Hepatocyte (in vitro differentiated cells): ENCODE measurements at regions not wholly inside any gene's neighbourhood (a gene's known extent, or its start where the extent isn't known, plus 50 kb on each side); places are given as distances from the start of the nearest gene placed in this dataset.

Source experiments
- EZH2phosphoT487 ChIP-seq: fragments of 200-600 bp; sonication (generic); IDR thresholded peaks from one replicate; pipeline ENCODE4 v1.6.1; 2018; ENCODE audit warnings: antibody characterized with exemption, mild to moderate bottlenecking, low read depth, moderate library complexity; ENCODE audit not compliant: unreplicated experiment, severe bottlenecking
- TF ChIP-seq, protein P1 (sequence below): fragments of 200-600 bp; sonication (generic); IDR thresholded peaks from 2 replicates; pipeline ENCODE4 v1.5.1; 2016; ENCODE audit warnings: antibody characterized with exemption, mild to moderate bottlenecking; ENCODE audit not compliant: poor library complexity

DNA sequence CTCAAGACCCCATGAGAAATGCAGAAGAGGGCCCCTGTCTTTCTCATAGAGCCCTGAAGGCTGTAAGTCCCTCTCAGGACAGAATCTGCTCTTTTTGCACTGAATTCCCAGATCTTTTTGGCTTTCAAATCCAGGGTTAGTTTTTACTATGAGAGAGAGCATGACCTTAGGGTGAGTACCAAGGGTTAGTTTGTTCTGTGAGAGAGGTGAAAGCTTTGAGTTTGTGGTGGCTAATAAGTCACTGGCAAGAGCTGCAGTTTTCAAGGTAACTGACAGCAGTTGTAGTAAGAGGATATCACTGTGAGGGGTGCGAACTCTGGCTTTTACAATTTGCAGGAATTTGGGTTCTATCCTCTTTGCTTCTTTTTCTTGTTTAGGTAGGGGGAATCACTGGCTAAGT is 248.4 kb upstream of the KCNH7 start:
- TF ChIP-seq, protein P1, sequence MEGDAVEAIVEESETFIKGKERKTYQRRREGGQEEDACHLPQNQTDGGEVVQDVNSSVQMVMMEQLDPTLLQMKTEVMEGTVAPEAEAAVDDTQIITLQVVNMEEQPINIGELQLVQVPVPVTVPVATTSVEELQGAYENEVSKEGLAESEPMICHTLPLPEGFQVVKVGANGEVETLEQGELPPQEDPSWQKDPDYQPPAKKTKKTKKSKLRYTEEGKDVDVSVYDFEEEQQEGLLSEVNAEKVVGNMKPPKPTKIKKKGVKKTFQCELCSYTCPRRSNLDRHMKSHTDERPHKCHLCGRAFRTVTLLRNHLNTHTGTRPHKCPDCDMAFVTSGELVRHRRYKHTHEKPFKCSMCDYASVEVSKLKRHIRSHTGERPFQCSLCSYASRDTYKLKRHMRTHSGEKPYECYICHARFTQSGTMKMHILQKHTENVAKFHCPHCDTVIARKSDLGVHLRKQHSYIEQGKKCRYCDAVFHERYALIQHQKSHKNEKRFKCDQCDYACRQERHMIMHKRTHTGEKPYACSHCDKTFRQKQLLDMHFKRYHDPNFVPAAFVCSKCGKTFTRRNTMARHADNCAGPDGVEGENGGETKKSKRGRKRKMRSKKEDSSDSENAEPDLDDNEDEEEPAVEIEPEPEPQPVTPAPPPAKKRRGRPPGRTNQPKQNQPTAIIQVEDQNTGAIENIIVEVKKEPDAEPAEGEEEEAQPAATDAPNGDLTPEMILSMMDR: no peak
- no peak for TF ChIP-seq EZH2phosphoT487
